ENCODE measurements at regions not wholly inside any gene's neighbourhood (a gene's known extent, or its start where the extent isn't known, plus 50 kb on each side); places are given as distances from the start of the nearest gene placed in this dataset.

DNA sequence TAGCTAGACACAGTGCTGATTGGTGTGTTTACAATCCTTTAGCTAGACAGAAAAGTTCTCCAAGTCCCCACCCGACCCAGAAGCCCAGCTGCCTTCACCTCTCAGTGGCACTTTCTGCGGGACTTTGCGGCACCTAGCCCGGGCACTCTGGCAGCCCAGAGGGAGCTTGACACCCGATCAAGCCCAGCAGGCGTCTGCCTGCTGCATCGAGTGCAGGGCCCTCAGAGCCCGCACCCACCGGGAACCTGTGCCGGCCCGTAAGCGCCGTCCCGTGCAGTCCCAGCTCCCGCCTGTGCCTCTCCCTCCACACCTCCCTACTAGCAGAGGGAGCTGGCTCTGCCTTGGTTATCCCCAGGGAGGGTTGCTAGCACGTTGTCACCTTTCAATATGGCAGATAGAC lies 631.0 kb upstream of the STXBP6 start:
- TF ChIP-seq, protein P1, sequence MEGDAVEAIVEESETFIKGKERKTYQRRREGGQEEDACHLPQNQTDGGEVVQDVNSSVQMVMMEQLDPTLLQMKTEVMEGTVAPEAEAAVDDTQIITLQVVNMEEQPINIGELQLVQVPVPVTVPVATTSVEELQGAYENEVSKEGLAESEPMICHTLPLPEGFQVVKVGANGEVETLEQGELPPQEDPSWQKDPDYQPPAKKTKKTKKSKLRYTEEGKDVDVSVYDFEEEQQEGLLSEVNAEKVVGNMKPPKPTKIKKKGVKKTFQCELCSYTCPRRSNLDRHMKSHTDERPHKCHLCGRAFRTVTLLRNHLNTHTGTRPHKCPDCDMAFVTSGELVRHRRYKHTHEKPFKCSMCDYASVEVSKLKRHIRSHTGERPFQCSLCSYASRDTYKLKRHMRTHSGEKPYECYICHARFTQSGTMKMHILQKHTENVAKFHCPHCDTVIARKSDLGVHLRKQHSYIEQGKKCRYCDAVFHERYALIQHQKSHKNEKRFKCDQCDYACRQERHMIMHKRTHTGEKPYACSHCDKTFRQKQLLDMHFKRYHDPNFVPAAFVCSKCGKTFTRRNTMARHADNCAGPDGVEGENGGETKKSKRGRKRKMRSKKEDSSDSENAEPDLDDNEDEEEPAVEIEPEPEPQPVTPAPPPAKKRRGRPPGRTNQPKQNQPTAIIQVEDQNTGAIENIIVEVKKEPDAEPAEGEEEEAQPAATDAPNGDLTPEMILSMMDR (conservative IDR thresholded peaks at IDR 0.05; ENCODE audit: low read depth, low read length) = no peak
- TF ChIP-seq EZH2phosphoT487 (IDR thresholded peaks at IDR 0.05; ENCODE audit: borderline replicate concordance, low read length) = no peak

All from PC-3 (cell line).